GM21529 (cell line): ENCODE measurements at regions not wholly inside any gene's neighbourhood (a gene's known extent, or its start where the extent isn't known, plus 50 kb on each side); places are given as distances from the start of the nearest gene placed in this dataset.
"Not testable (repeated sequence)": the region's sequence is repeated elsewhere in the genome, so short reads cannot be mapped to it uniquely, and the experiment has no call there.

Experiments used
- ATAC-seq: cut with Tn5 transposase; IDR thresholded peaks from one replicate; pipeline ENCODE4 v1.9.1; 2021; ENCODE audit not compliant: unreplicated experiment

DNA sequence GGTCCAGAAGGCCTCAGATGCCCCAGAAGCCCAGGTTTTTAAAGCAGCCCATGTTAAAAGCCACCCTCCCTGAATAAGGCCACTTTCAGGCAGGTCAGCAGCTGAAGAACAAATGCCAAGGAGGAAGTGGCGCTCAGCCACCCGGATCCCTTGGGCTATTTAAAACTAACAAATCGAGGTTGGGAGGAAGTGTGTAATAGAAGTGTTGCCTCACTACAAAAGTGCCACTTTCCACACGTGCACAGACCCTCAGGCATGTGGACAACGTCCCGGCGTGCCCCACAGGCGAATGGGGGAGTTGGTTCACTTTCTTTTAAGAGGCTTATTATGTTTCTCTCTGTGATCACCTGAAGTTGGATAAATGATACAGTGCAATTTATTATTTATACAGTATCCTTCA is 173.8 kb upstream of the SALL3 start:
- no peak for ATAC-seq

DNA sequence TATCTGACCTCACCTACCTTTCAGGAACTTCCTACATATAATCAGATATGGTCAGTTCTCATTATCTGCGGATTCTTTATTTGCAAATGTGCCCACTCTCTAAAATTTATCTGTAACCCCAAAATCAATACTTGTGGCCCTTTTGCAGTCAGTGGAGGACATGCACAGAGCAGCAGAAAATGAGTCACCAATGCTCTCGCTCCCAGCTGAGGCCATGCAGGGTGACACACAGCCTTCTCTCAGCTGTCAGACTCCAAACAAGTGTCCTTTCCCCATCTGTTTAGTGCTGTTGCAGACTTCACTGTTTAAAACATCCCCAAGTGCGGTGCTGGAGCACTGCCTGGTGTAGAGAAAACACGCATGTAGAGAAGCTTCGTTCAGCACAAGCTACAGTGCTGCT is 171.9 kb upstream of the SALL3 start:
- ATAC-seq, result no peak

DNA sequence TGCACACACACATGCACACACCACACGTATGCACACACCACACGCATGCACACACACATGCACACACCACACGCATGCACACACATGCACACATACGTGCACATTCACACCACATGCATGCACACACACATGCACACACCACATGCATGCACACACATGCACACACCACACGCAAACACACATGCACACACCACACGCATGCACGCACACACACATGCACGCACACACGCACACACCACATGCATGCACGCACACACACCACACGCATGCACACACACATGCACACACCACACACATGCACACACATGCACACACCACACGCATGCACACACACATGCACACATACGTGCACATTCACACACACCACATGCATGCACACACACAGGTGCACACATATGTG is 169.8 kb upstream of the SALL3 start:
- no peak for ATAC-seq

DNA sequence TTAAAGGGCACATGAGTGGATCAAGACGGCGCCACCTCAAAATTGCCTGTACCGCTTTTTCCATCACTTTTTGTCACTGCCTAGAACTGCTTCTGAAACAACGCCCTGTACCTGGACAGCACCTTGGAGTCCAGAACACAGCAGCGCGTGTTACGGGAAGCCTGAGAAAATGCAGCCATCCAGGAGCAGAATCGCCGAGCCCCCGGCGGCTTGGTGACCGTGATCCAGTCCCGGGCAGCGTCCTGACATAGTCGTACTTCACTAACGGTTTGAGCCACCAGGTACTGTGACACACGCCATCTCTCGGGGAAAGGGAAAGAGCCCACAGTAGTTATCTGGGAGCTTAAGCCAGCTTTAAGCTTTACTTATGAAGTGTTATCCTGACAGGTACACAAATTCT is 168.9 kb upstream of the SALL3 start:
- ATAC-seq, result no peak

DNA sequence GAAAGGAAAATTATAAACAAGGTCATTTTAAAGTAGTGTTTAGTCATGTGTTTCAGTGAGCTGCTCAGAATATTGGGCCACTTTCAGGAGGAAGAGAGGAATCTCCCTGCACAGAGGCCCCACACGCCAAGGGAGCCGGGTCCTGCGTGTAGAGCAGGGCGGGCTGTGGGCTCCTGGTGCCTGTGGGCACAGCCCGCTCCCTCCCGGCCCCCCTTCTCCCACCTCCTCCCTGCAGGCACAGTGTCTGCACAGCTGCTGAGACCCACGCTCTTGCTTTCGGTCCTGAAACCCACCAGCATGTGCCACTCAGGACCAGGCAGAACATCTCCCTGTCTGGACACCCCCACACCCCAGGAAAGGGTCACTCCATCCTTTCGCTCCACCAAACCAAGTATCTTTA is 167.6 kb upstream of the SALL3 start:
- ATAC-seq, result no peak

DNA sequence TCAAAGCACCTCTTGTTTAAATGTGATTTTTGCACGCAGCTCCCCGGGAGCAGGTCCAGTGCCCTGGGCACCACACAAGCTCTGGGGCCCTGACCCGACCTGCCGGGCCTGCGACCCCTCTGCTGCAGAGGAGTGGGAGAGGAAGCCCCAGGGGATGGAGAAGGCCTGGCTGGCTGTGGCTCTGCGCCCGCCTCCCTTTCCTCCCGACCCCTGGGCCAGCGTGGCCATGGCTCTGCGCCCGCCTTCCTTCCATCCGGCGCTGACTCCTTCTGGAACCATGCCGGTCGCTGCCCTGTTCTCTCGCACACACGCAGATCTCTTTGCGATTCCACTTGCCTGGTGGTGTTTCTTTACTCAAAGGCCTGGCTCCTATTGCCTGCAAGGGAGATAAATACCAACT is 166.5 kb upstream of the SALL3 start:
- ATAC-seq, result no peak

DNA sequence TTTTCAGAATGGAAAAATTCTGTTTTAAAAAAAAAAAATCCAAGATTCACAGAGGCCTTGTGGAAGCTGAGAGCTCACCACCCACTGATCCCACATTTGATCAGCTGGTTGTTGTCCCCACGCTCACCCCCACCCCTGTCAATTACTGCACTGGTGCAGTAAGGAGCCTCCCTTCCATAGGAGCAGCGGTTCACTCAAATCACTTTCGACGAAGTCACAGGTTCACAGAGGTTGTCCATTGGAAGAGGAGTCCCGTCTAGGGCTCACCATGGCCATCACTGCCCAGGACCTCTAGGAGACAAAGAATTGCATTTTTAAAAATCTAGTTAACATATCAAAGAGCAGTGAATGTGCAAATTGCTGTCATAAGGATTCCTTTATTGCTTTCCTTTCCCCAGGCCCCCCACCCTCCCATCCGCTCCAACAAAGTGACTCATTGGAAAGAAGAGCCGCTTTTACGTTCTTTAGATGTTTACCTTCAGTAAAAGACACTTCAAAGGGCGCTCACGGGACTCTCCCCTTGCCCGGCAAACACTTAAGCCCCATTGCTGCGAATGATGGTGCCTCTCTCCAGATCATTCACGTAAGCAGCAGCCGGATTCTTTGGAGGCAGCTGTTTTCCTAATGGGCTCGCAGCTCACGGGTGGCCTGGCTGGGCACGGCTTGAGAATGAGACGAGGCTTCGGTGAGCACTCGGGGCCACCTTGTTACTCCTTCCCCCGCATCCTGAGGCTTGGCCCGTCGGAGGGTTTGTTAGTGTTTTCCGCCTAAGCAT is 165.5 kb upstream of the SALL3 start:
- no peak for ATAC-seq

DNA sequence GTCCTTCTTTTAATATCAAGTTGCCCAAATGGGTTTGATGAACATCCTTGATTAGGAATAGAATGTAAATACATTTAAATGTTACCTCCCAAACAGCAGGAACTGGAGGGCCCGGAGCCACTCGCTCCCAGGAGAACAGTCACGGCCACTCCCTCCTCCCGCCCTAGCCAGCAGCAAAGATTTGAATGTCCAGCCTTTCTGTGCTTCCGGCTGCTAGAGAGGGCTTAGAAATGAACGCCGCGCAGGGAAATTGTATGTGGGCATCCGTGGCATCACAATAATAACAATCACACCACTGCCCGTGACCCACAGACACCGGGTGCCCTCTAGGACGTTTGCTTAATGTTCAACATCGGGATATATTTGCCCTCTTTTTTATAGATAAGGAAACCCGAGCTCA is 164.9 kb upstream of the SALL3 start:
- ATAC-seq, result no peak

DNA sequence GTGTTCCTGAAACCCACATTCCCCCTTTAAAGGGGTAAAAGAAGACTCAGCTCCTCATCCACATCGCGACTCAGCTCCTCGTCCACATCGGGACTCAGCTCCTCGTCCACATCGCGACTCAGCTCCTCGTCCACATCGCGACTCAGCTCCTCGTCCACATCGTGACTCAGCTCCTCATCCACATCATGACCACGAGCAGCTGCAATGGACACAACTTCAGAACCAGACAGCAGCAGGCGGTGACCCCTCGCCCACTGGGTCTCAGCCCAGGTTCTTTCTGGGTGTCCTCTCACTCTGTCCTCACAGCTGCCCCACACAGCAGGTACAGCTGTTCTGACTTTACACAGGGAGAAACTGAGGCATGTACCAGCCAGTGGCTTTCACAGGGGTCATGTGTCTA is 163.5 kb upstream of the SALL3 start:
- no peak for ATAC-seq

DNA sequence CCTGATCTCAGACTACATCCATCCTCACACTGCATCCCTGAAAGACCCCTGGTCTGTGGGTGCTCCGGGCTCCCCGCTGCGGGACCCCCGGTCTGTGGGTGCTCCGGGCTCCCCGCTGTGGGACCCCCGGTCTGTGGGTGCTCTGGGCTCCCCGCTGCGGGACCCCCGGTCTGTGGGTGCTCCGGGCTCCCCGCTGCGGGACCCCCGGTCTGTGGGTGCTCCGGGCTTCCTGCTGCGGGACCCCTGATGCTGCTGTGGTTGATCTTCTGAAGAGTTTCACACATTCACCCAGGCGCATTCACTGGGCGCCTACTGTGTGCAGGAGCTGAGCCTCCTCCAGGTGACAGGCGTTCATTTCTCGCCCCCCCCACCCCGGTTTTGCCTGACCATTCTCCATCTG is 162.7 kb upstream of the SALL3 start:
- no peak for ATAC-seq

DNA sequence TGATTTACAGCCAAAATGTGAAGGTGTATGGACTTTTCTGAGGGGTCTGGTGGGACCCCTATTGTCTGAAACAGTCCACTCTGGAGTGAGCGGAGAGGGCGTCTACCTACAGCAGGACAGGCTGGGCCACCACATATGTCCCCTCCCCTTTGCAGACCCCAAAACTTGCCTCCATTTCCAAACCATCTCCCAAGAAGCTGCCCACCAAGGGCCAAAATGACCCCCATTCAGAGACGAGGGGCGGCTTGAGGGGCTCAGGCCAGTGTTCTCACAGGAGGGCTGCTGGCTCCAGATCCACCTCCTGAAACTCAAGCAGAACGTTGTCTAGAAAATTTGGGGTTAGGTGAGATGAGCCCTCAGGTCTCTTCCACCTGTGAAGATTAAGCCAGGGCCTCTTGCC is 161.1 kb upstream of the SALL3 start:
- no peak for ATAC-seq

DNA sequence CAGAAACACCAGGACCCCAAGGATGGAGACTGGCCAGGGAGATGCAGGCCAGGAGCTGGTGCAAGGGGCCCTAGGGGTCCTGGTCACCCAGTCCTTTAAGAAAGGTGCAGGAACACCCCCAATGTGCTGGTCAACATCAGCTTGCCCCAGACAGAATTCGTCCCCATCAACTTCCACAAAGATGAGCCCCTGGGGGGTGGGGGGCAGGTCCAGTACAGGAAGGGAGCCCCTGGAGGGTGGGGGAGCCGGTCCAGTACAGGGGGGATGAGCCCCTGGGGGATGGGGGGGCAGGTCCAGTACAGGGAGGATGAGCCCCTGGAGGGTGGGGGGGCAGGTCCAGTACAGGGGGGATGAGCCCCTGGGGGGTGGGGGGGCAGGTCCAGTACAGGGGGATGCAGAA is 160.7 kb upstream of the SALL3 start:
- ATAC-seq, result no peak

DNA sequence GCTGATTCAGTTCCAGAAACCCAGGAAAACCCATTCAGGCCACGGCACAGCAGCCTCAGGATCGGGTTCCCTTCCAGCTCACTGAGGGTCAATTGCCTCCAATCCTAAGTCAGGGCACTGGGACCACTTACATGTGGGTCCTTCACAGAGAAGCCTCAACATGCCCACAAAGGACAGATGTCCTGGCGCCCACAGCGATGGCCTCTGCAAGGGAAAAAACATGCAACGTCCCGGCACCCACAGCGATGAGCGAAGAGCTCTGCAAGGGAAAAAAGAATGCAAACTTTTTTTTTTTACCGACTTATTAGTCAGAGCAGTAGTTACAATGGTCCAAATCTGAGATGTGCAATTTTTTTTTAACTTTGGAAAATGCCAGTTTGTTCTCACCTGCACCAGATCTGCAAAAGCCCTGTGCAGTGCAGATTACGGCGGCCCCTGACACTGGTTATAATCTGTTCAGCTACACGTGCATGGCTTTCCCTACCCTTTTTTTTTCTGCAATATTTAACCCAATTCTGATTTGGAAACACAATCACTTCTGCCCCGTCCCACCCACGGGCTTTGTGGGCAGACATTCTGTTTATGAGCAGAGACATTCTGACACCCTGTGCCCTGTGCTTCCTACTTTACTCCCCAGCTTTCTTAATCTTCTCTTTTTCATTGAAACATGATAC is 159.3 kb upstream of the SALL3 start:
- no peak for ATAC-seq

DNA sequence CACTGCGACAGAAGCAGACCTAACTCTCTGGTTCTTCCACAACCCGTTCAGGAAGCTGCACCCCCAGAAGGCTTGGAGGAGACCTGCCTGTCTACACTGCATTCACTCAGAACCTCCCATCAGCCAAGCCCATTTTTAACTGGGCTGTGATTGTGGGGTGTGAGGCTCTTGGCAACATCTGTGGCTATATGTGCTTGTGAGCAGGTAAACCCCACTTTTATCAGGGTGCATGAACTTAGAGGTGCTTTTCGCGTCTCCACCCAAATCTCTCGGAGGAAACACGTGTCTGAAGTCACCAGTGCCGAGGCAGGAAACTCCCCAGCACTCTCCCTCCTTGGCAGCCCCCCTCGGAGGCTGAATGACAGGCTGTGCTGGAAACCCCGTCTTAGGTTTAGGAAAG is 158.2 kb upstream of the SALL3 start:
- ATAC-seq, result no peak

DNA sequence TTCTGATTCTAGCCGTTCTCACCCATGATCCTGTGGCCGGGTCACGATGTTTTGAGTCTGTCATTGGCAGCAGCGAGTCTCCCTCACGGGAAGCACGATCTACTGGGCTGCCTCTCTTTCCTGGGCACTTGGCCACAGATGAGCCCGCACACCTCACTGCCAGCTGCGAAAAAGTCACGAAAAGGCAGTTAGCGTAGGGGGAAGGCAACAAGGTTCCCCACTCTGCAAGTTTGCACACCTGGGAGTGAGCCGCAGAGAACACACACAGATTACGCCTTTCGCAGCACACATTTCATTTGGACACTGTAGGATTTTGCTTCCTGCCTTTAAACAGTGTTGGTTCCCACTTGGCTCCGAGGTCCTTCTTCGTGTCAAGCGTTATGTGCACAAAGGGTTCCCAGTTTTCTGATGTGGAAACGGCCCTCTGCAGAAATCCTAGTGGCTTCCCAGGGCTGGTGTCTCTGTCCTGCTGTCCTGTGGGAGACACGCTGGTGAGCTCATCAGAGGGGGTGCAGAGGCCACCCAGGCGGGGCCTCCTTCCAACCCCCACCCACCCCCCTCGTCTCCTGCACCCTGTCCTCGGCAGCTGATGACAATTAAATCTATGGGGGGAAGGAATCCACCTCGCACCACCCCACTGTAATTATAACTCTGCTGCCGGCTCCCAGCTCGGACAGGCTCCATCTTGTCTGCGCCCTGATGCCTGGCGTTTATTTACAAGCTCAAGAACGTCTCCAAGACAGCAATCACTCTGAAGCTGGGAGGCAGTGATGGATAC is 157.3 kb upstream of the SALL3 start:
- ATAC-seq, result no peak

DNA sequence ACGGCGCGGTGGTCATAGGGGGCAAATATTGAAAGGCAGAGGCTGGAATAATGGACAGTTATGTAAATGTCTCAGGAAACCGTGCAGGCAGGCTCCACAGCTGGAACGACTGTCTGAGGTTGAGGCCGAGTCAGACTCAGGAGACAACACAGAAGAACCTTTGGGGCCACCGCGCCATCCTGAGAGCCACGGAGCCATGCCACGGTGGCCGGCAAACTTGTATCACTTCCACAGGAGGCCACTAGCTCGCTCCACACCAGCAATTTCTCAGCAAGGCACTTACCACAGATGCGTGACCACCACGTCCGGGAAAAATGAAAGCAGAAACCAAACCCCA is 156.7 kb upstream of the SALL3 start:
- no peak for ATAC-seq

DNA sequence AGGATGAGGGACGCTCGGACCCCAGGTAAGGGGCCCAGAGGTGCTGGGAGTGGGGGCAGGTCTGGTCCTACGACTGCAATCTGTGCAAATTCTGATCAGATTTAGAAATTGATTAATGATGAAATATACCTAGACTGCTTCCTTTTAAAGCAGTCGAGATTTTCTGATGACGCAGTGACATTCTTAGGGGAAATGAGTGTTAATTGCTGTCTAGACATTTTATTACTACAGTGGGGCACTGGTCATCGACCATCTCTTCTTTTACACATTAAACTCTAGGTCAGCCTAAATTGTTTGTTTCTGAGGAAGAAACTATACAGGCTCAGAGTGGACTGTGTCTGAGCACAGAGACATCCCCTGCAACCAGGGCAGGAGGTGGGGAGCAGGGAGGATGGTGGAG is 154.4 kb upstream of the SALL3 start:
- no peak for ATAC-seq

DNA sequence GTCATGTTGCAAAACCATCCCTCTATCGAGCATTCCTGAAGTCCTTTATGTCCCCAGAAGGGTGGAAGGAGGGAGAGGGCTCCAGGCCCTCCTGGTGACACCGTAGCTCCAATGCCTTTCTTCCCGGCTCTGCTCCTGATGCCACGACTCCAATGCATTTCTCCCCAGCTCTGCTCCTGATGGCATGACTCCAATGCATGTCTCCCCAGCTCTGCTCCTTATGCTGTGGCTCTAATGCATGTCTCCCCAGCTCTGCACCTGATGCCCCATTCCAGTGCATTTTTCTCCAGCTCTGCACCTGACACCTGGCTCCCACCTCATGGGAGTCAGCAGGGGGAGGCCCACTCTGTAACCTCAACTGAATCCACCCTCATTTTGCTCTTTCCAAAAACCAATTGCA is 153.0 kb upstream of the SALL3 start:
- ATAC-seq, result no peak

DNA sequence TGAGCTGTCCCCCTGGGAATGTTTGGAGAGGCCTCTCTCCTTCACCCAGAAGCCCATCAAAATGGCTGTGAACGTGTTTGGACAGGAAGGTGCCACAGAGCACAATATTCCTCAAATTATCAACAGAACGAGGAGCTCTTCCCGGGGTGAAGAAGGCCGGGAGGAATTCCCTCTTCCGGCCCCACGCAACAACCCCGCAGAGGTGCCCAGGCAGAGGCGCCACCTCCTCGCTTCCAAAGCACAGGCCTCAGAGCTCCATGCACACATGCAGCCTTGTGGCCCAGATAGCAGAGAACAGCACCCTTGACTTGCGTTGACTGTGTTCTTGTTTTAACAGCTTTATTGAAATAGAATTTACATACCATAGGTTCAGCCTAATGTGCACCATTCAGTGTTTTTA is 152.5 kb upstream of the SALL3 start:
- no peak for ATAC-seq

DNA sequence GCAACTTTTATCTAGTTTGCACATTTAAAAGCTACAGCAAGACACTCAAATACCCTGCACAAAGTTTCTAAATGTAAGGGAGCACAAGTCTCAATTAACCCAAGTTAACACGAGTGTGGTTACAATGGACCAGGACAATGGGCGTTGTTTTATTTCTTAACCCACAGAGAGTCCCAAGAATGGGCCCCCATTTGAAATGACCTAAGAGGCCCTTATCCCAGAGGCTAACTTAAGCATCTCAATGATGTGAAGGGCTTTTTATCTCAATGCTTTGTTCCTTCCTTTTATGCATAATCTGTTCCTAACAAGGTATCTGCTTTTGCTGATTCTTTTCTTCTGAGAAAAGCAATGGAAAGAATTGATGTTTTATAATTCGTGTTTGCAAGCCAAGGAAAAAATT is 151.5 kb upstream of the SALL3 start:
- no peak for ATAC-seq

DNA sequence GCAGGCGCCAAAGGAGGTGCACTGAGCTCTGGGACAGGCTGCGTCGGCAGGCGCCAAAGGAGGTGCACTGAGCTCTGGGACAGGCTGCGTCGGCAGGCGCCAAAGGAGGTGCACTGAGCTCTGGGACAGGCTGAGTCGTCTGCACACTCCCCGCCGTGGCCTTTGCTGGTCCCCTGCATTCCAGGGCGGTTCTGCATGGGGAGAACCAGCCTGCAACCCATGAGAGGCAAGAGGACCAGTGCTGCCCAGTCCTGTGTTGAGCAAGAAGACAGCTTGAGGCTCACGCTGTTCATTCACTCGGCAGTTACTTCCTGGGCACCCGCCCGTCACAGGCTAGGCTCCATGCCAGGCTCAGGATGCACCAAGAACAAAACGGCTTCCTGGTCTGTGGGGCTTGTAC is 150.6 kb upstream of the SALL3 start:
- ATAC-seq, result not testable (repeated sequence)

DNA sequence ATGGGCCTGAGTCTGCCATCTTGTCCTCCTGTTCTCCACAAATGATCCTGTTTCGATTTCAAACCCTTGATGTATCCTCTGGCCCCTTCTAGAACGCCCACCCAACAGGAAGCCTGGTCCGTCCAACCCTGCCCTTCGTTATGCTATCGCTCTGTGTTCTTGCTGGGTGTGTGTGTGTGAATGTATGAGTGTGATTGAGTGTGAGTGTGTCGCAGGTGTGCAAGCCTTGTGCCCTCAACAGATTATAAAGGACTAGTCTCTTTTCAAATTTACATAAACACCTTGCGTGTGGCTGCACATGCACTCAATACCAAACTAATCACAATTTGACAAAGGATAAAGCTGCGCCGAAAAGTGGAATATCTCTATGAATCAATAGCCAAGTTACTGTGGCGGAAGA is 149.5 kb upstream of the SALL3 start:
- no peak for ATAC-seq
